IMR-90 (cell line): ENCODE measurements at regions not wholly inside any gene's neighbourhood (a gene's known extent, or its start where the extent isn't known, plus 50 kb on each side); places are given as distances from the start of the nearest gene placed in this dataset.

Experiments used
- BHLHE40 ChIP-seq: fragments of 150-350 bp; IDR thresholded peaks from 2 replicates; pipeline ENCODE4 v1.6.1; 2016; ENCODE audit warnings: mild to moderate bottlenecking, low read depth, low read length
- CEBPB ChIP-seq: IDR thresholded peaks from 2 replicates; pipeline ENCODE4 v1.6.1; 2012; ENCODE audit warnings: low read depth, low read length, improper control_type of control experiment
- CHD1 ChIP-seq: IDR thresholded peaks from 2 replicates; pipeline ENCODE4 v1.6.1; 2012; ENCODE audit warnings: low read depth, low read length, improper control_type of control experiment
- MAFK ChIP-seq: IDR thresholded peaks from 2 replicates; pipeline ENCODE4 v1.6.1; 2012; ENCODE audit warnings: low read depth, low read length, improper control_type of control experiment
- MAZ ChIP-seq: IDR thresholded peaks from 2 replicates; pipeline ENCODE4 v1.6.1; 2012; ENCODE audit warnings: low read depth, mild to moderate bottlenecking, low read length, improper control_type of control experiment, moderate library complexity, borderline replicate concordance
- NFE2L2 ChIP-seq: fragments of 150-350 bp; IDR thresholded peaks from 2 replicates; pipeline ENCODE4 v1.6.1; 2016; ENCODE audit warnings: low read depth, mild to moderate bottlenecking, low read length
- POLR2A ChIP-seq: IDR thresholded peaks from 2 replicates; pipeline ENCODE4 v1.6.1; 2012; ENCODE audit warnings: mild to moderate bottlenecking, low read depth, low read length
- RCOR1 ChIP-seq: IDR thresholded peaks from 2 replicates; pipeline ENCODE4 v1.6.1; 2012; ENCODE audit warnings: mild to moderate bottlenecking, low read length, improper control_type of control experiment; ENCODE audit not compliant: insufficient replicate concordance
- RFX5 ChIP-seq: IDR thresholded peaks from 2 replicates; pipeline ENCODE4 v1.8.0; 2012; ENCODE audit warnings: low read depth, mild to moderate bottlenecking, low read length, moderate library complexity
- SMC3 ChIP-seq: fragments of 150-350 bp; IDR thresholded peaks from 2 replicates; pipeline ENCODE4 v1.6.1; 2016; ENCODE audit warnings: low read depth, mild to moderate bottlenecking, antibody characterized with exemption, low read length, moderate library complexity
- TF ChIP-seq, protein P1 (sequence below): conservative IDR thresholded peaks from 2 replicates; pipeline ENCODE4 v1.5.1; 2012; ENCODE audit warnings: mild to moderate bottlenecking, low read depth, low read length, improper control_type of control experiment
- TF ChIP-seq, protein P2 (sequence below): fragments of 150-350 bp; IDR thresholded peaks from 2 replicates; pipeline ENCODE4 v1.6.1; 2017; ENCODE audit warnings: mild to moderate bottlenecking, antibody characterized with exemption, low read length, low read depth

- TF ChIP-seq, protein P1, sequence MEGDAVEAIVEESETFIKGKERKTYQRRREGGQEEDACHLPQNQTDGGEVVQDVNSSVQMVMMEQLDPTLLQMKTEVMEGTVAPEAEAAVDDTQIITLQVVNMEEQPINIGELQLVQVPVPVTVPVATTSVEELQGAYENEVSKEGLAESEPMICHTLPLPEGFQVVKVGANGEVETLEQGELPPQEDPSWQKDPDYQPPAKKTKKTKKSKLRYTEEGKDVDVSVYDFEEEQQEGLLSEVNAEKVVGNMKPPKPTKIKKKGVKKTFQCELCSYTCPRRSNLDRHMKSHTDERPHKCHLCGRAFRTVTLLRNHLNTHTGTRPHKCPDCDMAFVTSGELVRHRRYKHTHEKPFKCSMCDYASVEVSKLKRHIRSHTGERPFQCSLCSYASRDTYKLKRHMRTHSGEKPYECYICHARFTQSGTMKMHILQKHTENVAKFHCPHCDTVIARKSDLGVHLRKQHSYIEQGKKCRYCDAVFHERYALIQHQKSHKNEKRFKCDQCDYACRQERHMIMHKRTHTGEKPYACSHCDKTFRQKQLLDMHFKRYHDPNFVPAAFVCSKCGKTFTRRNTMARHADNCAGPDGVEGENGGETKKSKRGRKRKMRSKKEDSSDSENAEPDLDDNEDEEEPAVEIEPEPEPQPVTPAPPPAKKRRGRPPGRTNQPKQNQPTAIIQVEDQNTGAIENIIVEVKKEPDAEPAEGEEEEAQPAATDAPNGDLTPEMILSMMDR = no peak
- TF ChIP-seq POLR2A (no peak), BHLHE40 (no peak), SMC3 (no peak), RCOR1 (no peak), RFX5 (no peak), MAFK (no peak), CHD1 (no peak), MAZ (no peak), CEBPB (no peak), NFE2L2 (no peak)
- TF ChIP-seq, protein P2, sequence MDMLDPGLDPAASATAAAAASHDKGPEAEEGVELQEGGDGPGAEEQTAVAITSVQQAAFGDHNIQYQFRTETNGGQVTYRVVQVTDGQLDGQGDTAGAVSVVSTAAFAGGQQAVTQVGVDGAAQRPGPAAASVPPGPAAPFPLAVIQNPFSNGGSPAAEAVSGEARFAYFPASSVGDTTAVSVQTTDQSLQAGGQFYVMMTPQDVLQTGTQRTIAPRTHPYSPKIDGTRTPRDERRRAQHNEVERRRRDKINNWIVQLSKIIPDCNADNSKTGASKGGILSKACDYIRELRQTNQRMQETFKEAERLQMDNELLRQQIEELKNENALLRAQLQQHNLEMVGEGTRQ = no peak
Measured at GRCh38 chr6:88386167-88386566, 220.0 kb upstream of the CNR1 start.
